CD4-positive, CD25-positive, alpha-beta regulatory T cell (primary cell): ENCODE measurements at regions not wholly inside any gene's neighbourhood (a gene's known extent, or its start where the extent isn't known, plus 50 kb on each side); places are given as distances from the start of the nearest gene placed in this dataset.

ENCODE experiments used
- ATAC-seq, 2 donors: fragments of 150-1000 bp; cut with Tn5 transposase; one replicate each; pipeline ENCODE4 v1.10.0; 2021; ENCODE audit warnings: low read depth in 2 of 2, moderate number of reproducible peaks in 2 of 2, moderate library complexity in 1 of 2
- DNase-seq, 3 donors: peaks; one replicate each; pipeline versions ENCODE4 v3.0.0 to v3.0.0-alpha.2; 2012 to 2022; ENCODE audit warnings: mixed read lengths in 1 of 3
- H3K27ac ChIP-seq: one replicate; pipeline ENCODE4 v1.7.0; 2013; ENCODE audit warnings: mild to moderate bottlenecking, low read length; ENCODE audit not compliant: insufficient read depth, poor library complexity, severe bottlenecking
- H3K27me3 ChIP-seq: one replicate; pipeline ENCODE4 v1.7.0; 2013; ENCODE audit warnings: low read length; ENCODE audit not compliant: control insufficient read depth, insufficient read depth
- H3K36me3 ChIP-seq: one replicate; pipeline ENCODE4 v1.7.0; 2013; ENCODE audit warnings: mild to moderate bottlenecking, low read length, moderate library complexity; ENCODE audit not compliant: control insufficient read depth, insufficient read depth
- H3K4me1 ChIP-seq: 2 replicates; pipeline ENCODE4 v1.7.0; 2013; ENCODE audit warnings: mild to moderate bottlenecking, low read length; ENCODE audit not compliant: insufficient read depth, control insufficient read depth, poor library complexity, severe bottlenecking
- H3K4me3 ChIP-seq: one replicate; pipeline ENCODE4 v1.7.0; 2013; ENCODE audit warnings: low read depth, mild to moderate bottlenecking, low read length, moderate library complexity
- H3K9me3 ChIP-seq, 2 experiments: 1 replicate in 1 of 2; 2 replicates in 1 of 2; pipeline ENCODE4 v1.7.0; 2013; ENCODE audit warnings: low read length in 2 of 2, mild to moderate bottlenecking in 1 of 2, moderate library complexity in 1 of 2; ENCODE audit not compliant: control insufficient read depth in 2 of 2
- H3K27ac Mint-ChIP-seq, 3 donors: one replicate each; pipeline ENCODE4 v1.8.0; 2020 to 2022; ENCODE audit warnings: mild to moderate bottlenecking in 3 of 3, mixed read lengths in 3 of 3, moderate library complexity in 2 of 3
- H3K27me3 Mint-ChIP-seq: one replicate; pipeline ENCODE4 v1.8.0; 2022; ENCODE audit warnings: mild to moderate bottlenecking, mixed read lengths
- H3K36me3 Mint-ChIP-seq: one replicate; pipeline ENCODE4 v1.8.0; 2020; ENCODE audit warnings: mixed read lengths
- H3K4me1 Mint-ChIP-seq, 4 donors: one replicate each; pipeline ENCODE4 v1.8.0; 2020 to 2022; ENCODE audit warnings: mixed read lengths in 4 of 4, mild to moderate bottlenecking in 1 of 4
- H3K4me3 Mint-ChIP-seq, 4 donors: one replicate each; pipeline ENCODE4 v1.8.0; 2020 to 2022; ENCODE audit warnings: mild to moderate bottlenecking in 4 of 4, mixed read lengths in 4 of 4, moderate library complexity in 3 of 4
- H3K9me3 Mint-ChIP-seq, 7 donors: one replicate each; pipeline ENCODE4 v1.8.0; 2020 to 2022; ENCODE audit warnings: mixed read lengths in 7 of 7, mild to moderate bottlenecking in 3 of 7, moderate library complexity in 2 of 7

- H3K4me1 ChIP-seq: no peaks in the 10 kb centered on the region
- Mint-ChIP-seq H3K27ac (no peak overlapping the region), H3K9me3 (peaks cover 4 to 26% (median 7%) of the 10 kb centered on the region in 7 donors), H3K27me3 (no peaks in the 10 kb centered on the region), H3K4me3 (no peak overlapping the region), H3K36me3 (no peaks in the 10 kb centered on the region), H3K4me1 (no peaks in the 10 kb centered on the region)
- H3K9me3 ChIP-seq: peaks cover 0 to 3% of the 10 kb centered on the region in 2 experiments
- DNase-seq: no peak
- H3K27me3 ChIP-seq: no peaks in the 10 kb centered on the region
- no peak overlapping the region for H3K4me3 ChIP-seq
- no peak overlapping the region for H3K27ac ChIP-seq
- no peaks in the 10 kb centered on the region for H3K36me3 ChIP-seq
- ATAC-seq: no peak
Measured at GRCh38 chr18:39494211-39494896, 1928.8 kb upstream of the CELF4 start.

- H3K4me3 Mint-ChIP-seq: no peak overlapping the region
- H3K27ac Mint-ChIP-seq: no peak overlapping the region
- DNase-seq (no peak), ATAC-seq (no peak)
- Histone ChIP-seq H3K27ac (no peak overlapping the region), H3K4me1 (no peaks in the 10 kb centered on the region), H3K4me3 (no peak overlapping the region), H3K36me3 (no peaks in the 10 kb centered on the region), H3K27me3 (no peaks in the 10 kb centered on the region), H3K9me3 (peaks cover 0 to 3% of the 10 kb centered on the region in 2 experiments)
- H3K27me3 Mint-ChIP-seq: no peaks in the 10 kb centered on the region
- no peaks in the 10 kb centered on the region for H3K36me3 Mint-ChIP-seq
- H3K4me1 Mint-ChIP-seq: no peaks in the 10 kb centered on the region
- peaks cover 4 to 28% (median 13%) of the 10 kb centered on the region in 7 donors for H3K9me3 Mint-ChIP-seq
Measured at GRCh38 chr18:39491408-39491807, 1925.8 kb upstream of the CELF4 start.

GRCh38 chr18:39489431-39489830 is 1923.8 kb upstream of the CELF4 start:
- no peaks in the 10 kb centered on the region for H3K36me3 ChIP-seq
- H3K4me1 ChIP-seq: no peaks in the 10 kb centered on the region
- no peak overlapping the region for H3K27ac ChIP-seq
- no peaks in the 10 kb centered on the region for H3K27me3 ChIP-seq
- Mint-ChIP-seq H3K4me1 (no peaks in the 10 kb centered on the region), H3K9me3 (peaks cover 4 to 32% (median 12%) of the 10 kb centered on the region in 7 donors), H3K27ac (no peak overlapping the region), H3K4me3 (no peak overlapping the region), H3K36me3 (no peaks in the 10 kb centered on the region), H3K27me3 (no peaks in the 10 kb centered on the region)
- ATAC-seq: no peak
- peaks cover 0 to 3% of the 10 kb centered on the region in 2 experiments for H3K9me3 ChIP-seq
- H3K4me3 ChIP-seq: no peak overlapping the region
- DNase-seq: no peak

- ATAC-seq (no peak), DNase-seq (no peak)
- no peaks in the 10 kb centered on the region for H3K27me3 ChIP-seq
- no peak overlapping the region for H3K27ac ChIP-seq
- H3K4me1 Mint-ChIP-seq: no peaks in the 10 kb centered on the region
- no peaks in the 10 kb centered on the region for H3K27me3 Mint-ChIP-seq
- no peaks in the 10 kb centered on the region for H3K36me3 ChIP-seq
- H3K9me3 ChIP-seq: peaks cover 0 to 3% of the 10 kb centered on the region in 2 experiments
- no peak overlapping the region for H3K4me3 ChIP-seq
- H3K27ac Mint-ChIP-seq: no peak overlapping the region
- H3K9me3 Mint-ChIP-seq: peaks cover 3 to 29% (median 10%) of the 10 kb centered on the region in 7 donors
- no peak overlapping the region for H3K4me3 Mint-ChIP-seq
- H3K36me3 Mint-ChIP-seq: no peaks in the 10 kb centered on the region
- H3K4me1 ChIP-seq: no peaks in the 10 kb centered on the region
Measured at GRCh38 chr18:39487932-39488331, 1922.3 kb upstream of the CELF4 start.

GRCh38 chr18:39486268-39486667 is 1920.7 kb upstream of the CELF4 start:
- H3K4me1 Mint-ChIP-seq: no peaks in the 10 kb centered on the region
- DNase-seq (no peak), ATAC-seq (no peak)
- H3K27ac ChIP-seq: no peak overlapping the region
- no peaks in the 10 kb centered on the region for H3K27me3 Mint-ChIP-seq
- no peak overlapping the region for H3K4me3 ChIP-seq
- peaks cover 0 to 3% of the 10 kb centered on the region in 2 experiments for H3K9me3 ChIP-seq
- no peaks in the 10 kb centered on the region for H3K27me3 ChIP-seq
- peaks cover 0 to 25% (median 7%) of the 10 kb centered on the region in 7 donors for H3K9me3 Mint-ChIP-seq
- H3K36me3 ChIP-seq: no peaks in the 10 kb centered on the region
- H3K4me1 ChIP-seq: no peaks in the 10 kb centered on the region
- no peak overlapping the region for H3K27ac Mint-ChIP-seq
- no peak overlapping the region for H3K4me3 Mint-ChIP-seq
- H3K36me3 Mint-ChIP-seq: no peaks in the 10 kb centered on the region

- Histone ChIP-seq H3K4me1 (no peaks in the 10 kb centered on the region), H3K9me3 (peaks cover 0 to 3% of the 10 kb centered on the region in 2 experiments), H3K27me3 (no peaks in the 10 kb centered on the region), H3K27ac (no peak overlapping the region), H3K36me3 (no peaks in the 10 kb centered on the region), H3K4me3 (no peak overlapping the region)
- Mint-ChIP-seq H3K36me3 (no peaks in the 10 kb centered on the region), H3K27ac (no peak overlapping the region), H3K27me3 (no peaks in the 10 kb centered on the region), H3K4me1 (no peaks in the 10 kb centered on the region), H3K9me3 (peaks cover 0 to 23% (median 5%) of the 10 kb centered on the region in 7 donors), H3K4me3 (no peak overlapping the region)
- DNase-seq (no peak), ATAC-seq (no peak)
Measured at GRCh38 chr18:39485696-39486095, 1920.1 kb upstream of the CELF4 start.

GRCh38 chr18:39481281-39481680 is 1915.7 kb upstream of the CELF4 start:
- ATAC-seq (no peak), DNase-seq (no peak)
- Mint-ChIP-seq H3K27me3 (no peaks in the 10 kb centered on the region), H3K36me3 (no peaks in the 10 kb centered on the region), H3K4me1 (no peaks in the 10 kb centered on the region), H3K9me3 (peaks cover 0 to 8% (median 4%) of the 10 kb centered on the region in 7 donors), H3K4me3 (no peak overlapping the region), H3K27ac (no peak overlapping the region)
- H3K27me3 ChIP-seq: no peaks in the 10 kb centered on the region
- no peak overlapping the region for H3K4me3 ChIP-seq
- no peaks in the 10 kb centered on the region for H3K4me1 ChIP-seq
- no peaks in the 10 kb centered on the region for H3K36me3 ChIP-seq
- H3K9me3 ChIP-seq: no peaks in the 10 kb centered on the region
- no peak overlapping the region for H3K27ac ChIP-seq

GRCh38 chr18:39480494-39481195 is 1915.0 kb upstream of the CELF4 start:
- DNase-seq (no peak), ATAC-seq (no peak)
- Histone ChIP-seq H3K27ac (no peak overlapping the region), H3K4me3 (no peak overlapping the region), H3K27me3 (no peaks in the 10 kb centered on the region), H3K9me3 (no peaks in the 10 kb centered on the region), H3K36me3 (no peaks in the 10 kb centered on the region), H3K4me1 (no peaks in the 10 kb centered on the region)
- no peaks in the 10 kb centered on the region for H3K27me3 Mint-ChIP-seq
- no peak overlapping the region for H3K4me3 Mint-ChIP-seq
- H3K4me1 Mint-ChIP-seq: no peaks in the 10 kb centered on the region
- no peak overlapping the region for H3K27ac Mint-ChIP-seq
- H3K9me3 Mint-ChIP-seq: peaks cover 0 to 8% (median 4%) of the 10 kb centered on the region in 7 donors
- no peaks in the 10 kb centered on the region for H3K36me3 Mint-ChIP-seq
